HG02973 (cell line): ENCODE measurements at regions not wholly inside any gene's neighbourhood (a gene's known extent, or its start where the extent isn't known, plus 50 kb on each side); places are given as distances from the start of the nearest gene placed in this dataset.
A peak's percentile ranks its signal among the peaks of the same experiment; 100 is the strongest.

Experiments used
- ATAC-seq: cut with Tn5 transposase; IDR thresholded peaks from one replicate; pipeline ENCODE4 v1.9.1; 2021; ENCODE audit warnings: moderate library complexity; ENCODE audit not compliant: unreplicated experiment

- ATAC-seq = no peak
Observed at GRCh38 chr10:58995058-58995596, 181.3 kb upstream of the PHYHIPL start.

- ATAC-seq = peak; percentile 44
Observed at GRCh38 chr10:58996063-58996462, 180.4 kb upstream of the PHYHIPL start.

GRCh38 chr10:58996866-58997265, 179.6 kb upstream of the PHYHIPL start:
- ATAC-seq = no peak

- no peak for ATAC-seq
Observed at GRCh38 chr10:58998924-58999713, 177.3 kb upstream of the PHYHIPL start.

GRCh38 chr10:59000162-59000825, 176.1 kb upstream of the PHYHIPL start:
- no peak for ATAC-seq

GRCh38 chr10:59002011-59002410, 174.4 kb upstream of the PHYHIPL start:
- ATAC-seq = no peak

GRCh38 chr10:59003203-59003602, 173.2 kb upstream of the PHYHIPL start:
- no peak for ATAC-seq

- ATAC-seq = no peak
Observed at GRCh38 chr10:59004392-59004791, 172.1 kb upstream of the PHYHIPL start.

- no peak for ATAC-seq
Observed at GRCh38 chr10:59006511-59007306, 169.7 kb upstream of the PHYHIPL start.

- ATAC-seq = no peak
Observed at GRCh38 chr10:59007307-59008025, 169.0 kb upstream of the PHYHIPL start.

GRCh38 chr10:59008452-59008851, 168.0 kb upstream of the PHYHIPL start:
- ATAC-seq = no peak

- no peak for ATAC-seq
Observed at GRCh38 chr10:59011972-59012632, 164.3 kb upstream of the PHYHIPL start.

GRCh38 chr10:59012839-59013238, 163.6 kb upstream of the PHYHIPL start:
- no peak for ATAC-seq

GRCh38 chr10:59016043-59016442, 160.4 kb upstream of the PHYHIPL start:
- no peak for ATAC-seq

- no peak for ATAC-seq
Observed at GRCh38 chr10:59018977-59019376, 157.5 kb upstream of the PHYHIPL start.

GRCh38 chr10:59019603-59020002, 156.8 kb upstream of the PHYHIPL start:
- ATAC-seq = no peak

- ATAC-seq = no peak
Observed at GRCh38 chr10:59020502-59020901, 155.9 kb upstream of the PHYHIPL start.

- no peak for ATAC-seq
Observed at GRCh38 chr10:59025981-59026765, 150.3 kb upstream of the PHYHIPL start.

- no peak for ATAC-seq
Observed at GRCh38 chr10:59027975-59028655, 148.3 kb upstream of the PHYHIPL start.
